ENCODE measurements at regions not wholly inside any gene's neighbourhood (a gene's known extent, or its start where the extent isn't known, plus 50 kb on each side); places are given as distances from the start of the nearest gene placed in this dataset.

DNA sequence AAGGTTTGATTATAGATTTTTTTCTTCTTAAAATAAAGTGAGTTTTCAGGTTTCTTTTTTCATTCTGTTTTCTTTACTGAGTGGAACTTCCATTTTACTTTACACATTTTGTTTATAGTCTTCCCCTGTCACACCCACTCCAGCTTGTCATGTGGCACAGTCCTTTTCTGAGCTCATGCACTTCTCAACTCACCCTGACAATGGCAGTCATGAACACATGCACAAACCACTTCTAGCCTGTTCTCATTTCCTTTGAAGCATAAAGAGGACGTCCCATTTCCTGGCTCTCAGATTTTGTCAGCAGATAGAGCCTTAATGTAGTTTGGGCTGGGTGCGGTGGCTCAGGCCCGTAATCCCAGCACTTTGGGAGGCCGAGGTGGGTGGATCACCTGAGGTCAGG lies 168.0 kb downstream of the AHSP start:
- Mint-ChIP-seq H3K36me3 (ENCODE audit: low read depth) (no peaks in the 10 kb centered on the region), H3K9me3 (peaks cover 5% of the 10 kb centered on the region), H3K27me3 (ENCODE audit: low read depth) (peaks cover 16% of the 10 kb centered on the region), H3K27ac (no peak overlapping the region), H3K4me3 (no peak overlapping the region), H3K4me1 (ENCODE audit: low read depth) (peaks cover 8% of the 10 kb centered on the region)
- DNase-seq (ENCODE audit: low spot score), result peak; percentile 48

DNA sequence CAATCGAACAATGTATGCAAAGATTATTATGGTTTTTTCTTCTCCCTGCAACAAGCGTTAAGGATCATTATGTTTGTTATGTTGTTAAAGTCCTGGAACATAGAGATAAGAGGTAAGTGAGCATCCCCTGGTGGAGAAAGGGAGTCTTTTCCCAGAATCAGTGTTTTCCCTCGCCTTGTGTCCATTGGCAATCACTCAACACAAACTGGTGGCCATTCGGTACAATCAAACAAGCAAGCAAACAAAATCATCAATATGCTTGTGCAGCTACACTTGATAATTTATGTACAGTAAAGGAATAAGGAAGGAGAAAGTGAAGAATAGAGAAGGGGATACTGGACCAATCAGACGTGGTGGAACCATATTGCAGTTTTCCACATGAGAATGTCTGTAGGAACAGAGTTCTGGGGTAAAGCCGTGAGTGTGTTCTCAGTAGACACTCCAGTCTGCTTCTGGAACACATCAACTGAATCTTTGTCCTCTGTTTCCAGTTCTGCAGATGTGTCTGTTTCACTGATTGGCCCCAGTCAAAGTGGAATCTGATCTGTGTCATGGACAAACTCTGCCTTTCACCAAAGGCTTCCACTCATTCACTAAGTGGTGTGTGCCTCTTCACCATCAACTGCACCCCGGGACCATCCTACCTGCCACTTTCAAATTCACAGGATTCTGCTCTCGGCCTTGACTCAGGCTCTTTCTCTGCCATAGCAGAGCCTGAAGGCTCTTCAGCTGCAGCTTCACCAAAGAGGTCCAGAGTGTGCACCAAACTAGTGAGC lies 169.5 kb downstream of the AHSP start:
- Mint-ChIP-seq H3K27ac (no peak overlapping the region), H3K27me3 (ENCODE audit: low read depth) (peaks cover 16% of the 10 kb centered on the region), H3K36me3 (ENCODE audit: low read depth) (peaks cover 1% of the 10 kb centered on the region), H3K4me3 (no peak overlapping the region), H3K4me1 (ENCODE audit: low read depth) (peaks cover 19% of the 10 kb centered on the region), H3K9me3 (no peaks in the 10 kb centered on the region)
- DNase-seq (ENCODE audit: low spot score), result no peak

DNA sequence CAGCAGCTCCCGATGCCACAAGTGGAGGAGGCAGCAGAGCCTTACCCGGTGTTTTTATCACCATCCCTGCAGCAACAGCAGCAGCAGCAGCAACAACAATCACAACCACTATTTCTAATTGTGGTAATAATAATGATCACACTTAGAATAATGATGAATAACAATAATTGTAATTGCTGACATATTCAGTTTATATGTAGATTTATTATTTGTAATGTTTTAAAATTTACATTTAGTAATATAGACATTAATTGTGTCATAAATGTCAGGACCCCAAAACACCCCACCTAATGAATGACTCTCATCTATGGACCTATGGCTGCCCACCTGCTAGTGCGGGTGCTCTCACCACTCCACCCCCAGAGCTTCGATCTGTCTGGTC lies 170.0 kb downstream of the AHSP start:
- peaks cover 16% of the 10 kb centered on the region for H3K27me3 Mint-ChIP-seq (ENCODE audit: low read depth)
- H3K9me3 Mint-ChIP-seq, result no peaks in the 10 kb centered on the region
- peaks cover 25% of the 10 kb centered on the region for H3K4me1 Mint-ChIP-seq (ENCODE audit: low read depth)
- no peak for DNase-seq (ENCODE audit: low spot score)
- peaks cover 7% of the 10 kb centered on the region for H3K36me3 Mint-ChIP-seq (ENCODE audit: low read depth)
- no peak overlapping the region for H3K27ac Mint-ChIP-seq
- H3K4me3 Mint-ChIP-seq, result no peak overlapping the region

DNA sequence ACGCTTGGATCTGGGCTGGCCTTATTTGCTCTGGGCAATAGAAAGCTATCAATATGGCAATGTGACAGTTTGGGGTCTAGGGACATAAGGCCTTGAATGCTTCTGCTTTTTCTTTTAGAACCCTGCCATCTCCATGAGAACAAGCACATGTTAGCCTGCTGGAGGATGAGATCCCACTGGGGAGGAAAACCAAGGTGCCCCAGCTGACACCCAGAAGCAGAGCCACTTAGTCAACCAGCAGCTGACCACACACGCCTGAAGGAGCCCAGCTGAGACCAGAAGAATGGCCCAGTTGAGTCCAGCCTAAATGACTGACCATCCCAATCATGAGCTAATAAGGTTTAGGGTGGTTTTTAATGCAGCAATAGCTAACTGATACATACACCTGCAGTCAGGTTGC lies 171.2 kb downstream of the AHSP start:
- Mint-ChIP-seq H3K4me3 (no peak overlapping the region), H3K27me3 (ENCODE audit: low read depth) (peaks cover 16% of the 10 kb centered on the region)

DNA sequence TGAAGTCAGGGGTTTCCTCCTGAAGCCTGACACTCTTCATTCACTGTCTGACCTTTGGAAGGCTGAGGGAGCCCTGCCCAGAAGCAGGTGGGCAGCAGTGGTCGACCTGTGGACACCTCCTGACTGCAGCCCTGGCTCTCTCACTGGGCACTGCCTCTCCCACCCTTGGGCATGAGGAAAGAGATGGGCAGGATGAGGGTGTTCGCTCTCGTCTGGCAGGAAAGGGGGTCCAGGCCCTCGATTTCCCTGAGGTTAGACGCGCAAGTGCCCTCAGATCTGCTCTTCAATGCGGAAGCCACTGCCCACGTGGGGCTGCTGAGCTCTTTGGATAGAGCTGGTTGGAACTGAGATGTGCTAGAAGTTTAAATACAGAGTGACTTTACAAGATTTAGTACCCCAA lies 171.9 kb downstream of the AHSP start:
- Mint-ChIP-seq H3K27ac (no peak overlapping the region), H3K4me1 (ENCODE audit: low read depth) (peaks cover 26% of the 10 kb centered on the region), H3K9me3 (no peaks in the 10 kb centered on the region), H3K27me3 (ENCODE audit: low read depth) (peaks cover 16% of the 10 kb centered on the region), H3K4me3 (peak overlapping the region; percentile 39), H3K36me3 (ENCODE audit: low read depth) (peaks cover 22% of the 10 kb centered on the region)
- no peak for DNase-seq (ENCODE audit: low spot score)

More for the DNA sequence above, 171.2 kb downstream of the AHSP start:
- Mint-ChIP-seq H3K9me3 (no peaks in the 10 kb centered on the region), H3K36me3 (ENCODE audit: low read depth) (peaks cover 18% of the 10 kb centered on the region), H3K27ac (no peak overlapping the region), H3K4me1 (ENCODE audit: low read depth) (peaks cover 26% of the 10 kb centered on the region)
- DNase-seq (ENCODE audit: low spot score), result no peak

DNA sequence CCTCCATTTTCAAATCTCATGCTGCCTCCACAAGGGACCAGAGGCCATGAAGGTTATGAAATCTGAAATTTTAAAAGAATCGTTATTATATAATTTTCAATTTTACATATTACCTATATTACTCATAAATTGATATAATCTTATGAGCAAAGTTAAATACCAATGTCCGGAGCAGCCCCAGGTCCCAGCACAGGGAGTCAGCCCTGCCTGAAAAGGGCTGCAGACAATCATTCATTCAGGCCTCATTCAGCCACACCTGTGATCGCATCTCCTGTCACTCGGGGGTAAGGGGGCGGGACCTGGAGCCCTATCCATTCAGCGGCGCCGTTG lies 172.5 kb downstream of the AHSP start:
- no peak for DNase-seq (ENCODE audit: low spot score)
- Mint-ChIP-seq H3K36me3 (ENCODE audit: low read depth) (peaks cover 27% of the 10 kb centered on the region), H3K9me3 (no peaks in the 10 kb centered on the region), H3K4me3 (peak overlapping the region; percentile 75), H3K4me1 (ENCODE audit: low read depth) (peaks cover 26% of the 10 kb centered on the region), H3K27ac (peak overlapping the region; percentile 76), H3K27me3 (ENCODE audit: low read depth) (peaks cover 16% of the 10 kb centered on the region)

DNA sequence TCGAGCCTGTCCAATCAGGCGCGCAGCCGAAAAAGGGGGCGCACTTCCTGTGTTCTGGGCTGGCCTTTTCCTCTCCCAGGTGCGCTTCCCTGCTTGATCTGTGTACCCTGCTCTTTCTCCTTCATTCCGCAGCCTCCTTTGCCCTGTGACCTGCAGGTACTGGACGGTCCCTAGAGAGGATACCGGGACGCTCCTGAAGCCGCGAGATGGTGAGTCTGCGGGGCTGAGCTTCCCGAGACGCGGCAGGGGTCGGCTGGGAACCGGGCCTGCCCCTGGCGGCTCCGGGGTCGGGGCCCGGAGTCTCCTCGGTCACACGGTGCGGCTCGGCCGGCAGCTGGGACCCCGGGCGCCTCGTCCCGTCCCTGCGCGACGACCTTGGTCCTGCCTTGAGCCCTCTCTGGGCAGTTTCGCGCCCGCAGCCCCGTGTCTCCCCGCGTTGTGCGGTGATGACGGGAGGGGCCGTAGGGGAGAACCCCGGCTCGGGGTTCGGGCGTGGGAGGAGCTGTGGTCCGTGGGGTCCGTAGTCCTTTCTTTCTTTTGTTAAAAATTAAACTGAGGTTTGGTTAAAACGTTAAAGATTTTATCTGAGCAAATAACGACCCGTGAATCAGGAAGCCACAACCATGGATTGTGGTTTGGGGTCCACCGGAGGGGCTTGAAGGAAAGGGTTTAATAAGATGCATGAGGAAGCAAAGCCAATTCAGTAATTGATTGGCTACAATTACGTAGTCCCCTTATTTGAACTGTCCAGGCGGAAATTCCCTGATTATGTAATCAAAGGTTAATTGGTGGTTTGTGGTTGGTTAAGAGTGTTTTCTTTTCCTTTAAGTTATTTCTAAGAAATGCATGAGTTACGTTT lies 172.8 kb upstream of the ZNF267 start:
- Mint-ChIP-seq H3K27me3 (ENCODE audit: low read depth) (peaks cover 16% of the 10 kb centered on the region), H3K9me3 (no peaks in the 10 kb centered on the region), H3K36me3 (ENCODE audit: low read depth) (peaks cover 28% of the 10 kb centered on the region), H3K4me1 (ENCODE audit: low read depth) (peaks cover 26% of the 10 kb centered on the region), H3K4me3 (peak overlapping the region; percentile 92), H3K27ac (peak overlapping the region; percentile 87)
- peak; percentile 70 for DNase-seq (ENCODE audit: low spot score)

DNA sequence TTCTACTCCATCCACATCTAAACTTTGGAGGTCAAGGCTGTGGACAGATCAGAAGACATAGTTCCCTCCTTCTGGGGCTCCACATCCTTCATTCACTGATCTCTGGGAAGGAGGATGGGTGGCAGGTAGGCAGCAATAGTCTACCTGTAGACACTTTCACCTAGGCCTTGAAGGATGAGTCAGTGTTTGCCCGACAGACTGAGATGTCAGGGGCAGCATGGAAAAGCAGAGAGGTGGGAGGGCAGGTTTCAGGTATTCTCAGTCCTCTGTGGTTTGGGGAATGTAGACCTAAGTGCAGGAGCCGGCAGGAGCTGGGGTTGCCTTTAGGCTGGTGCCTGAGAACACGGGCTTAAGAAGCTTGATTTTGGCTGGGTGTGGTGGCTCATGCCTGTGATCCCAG lies 171.9 kb upstream of the ZNF267 start:
- H3K4me3 Mint-ChIP-seq, result peak overlapping the region; percentile 92
- no peaks in the 10 kb centered on the region for H3K9me3 Mint-ChIP-seq
- no peak for DNase-seq (ENCODE audit: low spot score)
- H3K36me3 Mint-ChIP-seq (ENCODE audit: low read depth), result peaks cover 30% of the 10 kb centered on the region
- H3K4me1 Mint-ChIP-seq (ENCODE audit: low read depth), result peaks cover 23% of the 10 kb centered on the region
- H3K27ac Mint-ChIP-seq, result peak overlapping the region; percentile 70
- peaks cover 16% of the 10 kb centered on the region for H3K27me3 Mint-ChIP-seq (ENCODE audit: low read depth)

DNA sequence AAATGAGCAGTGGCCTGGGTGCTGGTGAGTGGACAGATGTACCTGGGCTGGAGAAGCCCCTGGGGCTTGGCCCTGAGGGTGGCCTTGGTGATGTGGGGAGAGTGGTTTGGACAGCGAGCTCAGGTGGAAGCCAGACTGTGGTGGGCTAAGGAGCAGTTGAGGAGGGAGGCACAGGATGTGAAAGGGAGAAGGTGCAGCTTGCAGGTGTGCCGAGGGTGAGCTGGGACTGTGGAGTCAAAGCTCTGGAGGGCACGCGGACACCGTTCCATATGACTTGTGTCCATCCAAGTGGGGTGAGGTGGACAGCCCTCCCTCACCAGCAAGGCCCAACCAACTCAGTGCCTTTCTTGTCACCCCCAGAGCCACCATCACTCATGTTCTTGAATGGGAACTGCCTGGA lies 170.8 kb upstream of the ZNF267 start:
- Mint-ChIP-seq H3K4me3 (no peak overlapping the region), H3K27ac (no peak overlapping the region), H3K4me1 (ENCODE audit: low read depth) (peaks cover 19% of the 10 kb centered on the region), H3K9me3 (no peaks in the 10 kb centered on the region), H3K27me3 (ENCODE audit: low read depth) (peaks cover 9% of the 10 kb centered on the region), H3K36me3 (ENCODE audit: low read depth) (peaks cover 35% of the 10 kb centered on the region)
- DNase-seq (ENCODE audit: low spot score), result no peak

DNA sequence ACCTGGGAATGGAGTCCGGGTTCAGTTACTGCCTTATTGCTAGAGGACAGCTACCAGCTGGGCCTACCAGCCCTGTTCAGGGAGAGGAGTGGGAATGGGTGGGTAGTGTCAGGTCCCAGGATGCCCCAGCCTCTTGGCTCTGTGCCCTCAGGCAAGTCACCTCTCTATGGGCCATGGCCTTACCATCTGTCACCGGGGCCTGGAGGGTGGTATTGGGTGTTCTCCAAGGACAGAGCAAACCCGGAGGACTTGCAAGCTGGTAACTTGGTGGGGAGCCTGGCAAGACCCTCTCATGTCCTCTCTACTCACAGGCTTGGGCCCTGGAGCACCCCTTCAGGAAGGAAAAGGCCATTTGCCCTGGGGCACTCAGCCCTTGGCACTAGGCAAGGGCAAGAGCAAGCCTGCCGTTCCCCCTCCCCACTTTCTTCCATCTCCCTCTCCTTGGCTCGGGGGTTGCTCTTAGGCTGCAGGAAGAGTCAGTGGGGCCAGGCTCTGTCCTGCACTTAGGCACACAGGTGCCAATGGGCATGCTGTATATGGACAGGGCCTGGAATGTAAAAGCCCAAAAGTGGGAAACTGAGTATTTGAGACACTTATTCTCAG lies 170.0 kb upstream of the ZNF267 start:
- DNase-seq (ENCODE audit: low spot score), result no peak
- Mint-ChIP-seq H3K27ac (no peak overlapping the region), H3K27me3 (ENCODE audit: low read depth) (peaks cover 4% of the 10 kb centered on the region), H3K9me3 (no peaks in the 10 kb centered on the region), H3K4me3 (no peak overlapping the region), H3K36me3 (ENCODE audit: low read depth) (peaks cover 37% of the 10 kb centered on the region), H3K4me1 (ENCODE audit: low read depth) (peaks cover 22% of the 10 kb centered on the region)

DNA sequence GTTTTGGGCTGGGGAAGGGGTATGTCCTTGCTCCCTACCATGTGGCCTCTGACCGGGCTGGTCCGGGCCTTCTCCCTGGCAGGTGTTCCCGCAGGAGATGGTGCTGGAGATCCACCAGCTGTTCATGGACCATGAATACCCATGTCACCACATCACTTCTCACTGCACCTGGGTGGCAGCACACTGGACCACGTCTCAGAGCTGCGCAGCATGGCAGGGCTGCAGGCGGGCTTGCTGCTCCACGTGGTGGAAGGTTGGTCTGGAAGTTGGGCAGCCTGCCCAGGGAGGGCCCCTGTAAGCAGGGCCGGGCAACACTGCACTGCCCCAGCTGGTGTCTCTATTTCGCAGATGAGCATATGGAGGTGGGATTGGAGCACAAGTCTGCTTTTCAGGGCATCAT lies 169.5 kb upstream of the ZNF267 start:
- peaks cover 24% of the 10 kb centered on the region for H3K4me1 Mint-ChIP-seq (ENCODE audit: low read depth)
- peaks cover 41% of the 10 kb centered on the region for H3K36me3 Mint-ChIP-seq (ENCODE audit: low read depth)
- H3K27ac Mint-ChIP-seq, result no peak overlapping the region
- no peak for DNase-seq (ENCODE audit: low spot score)
- H3K4me3 Mint-ChIP-seq, result no peak overlapping the region
- no peaks in the 10 kb centered on the region for H3K9me3 Mint-ChIP-seq
- peaks cover 4% of the 10 kb centered on the region for H3K27me3 Mint-ChIP-seq (ENCODE audit: low read depth)

DNA sequence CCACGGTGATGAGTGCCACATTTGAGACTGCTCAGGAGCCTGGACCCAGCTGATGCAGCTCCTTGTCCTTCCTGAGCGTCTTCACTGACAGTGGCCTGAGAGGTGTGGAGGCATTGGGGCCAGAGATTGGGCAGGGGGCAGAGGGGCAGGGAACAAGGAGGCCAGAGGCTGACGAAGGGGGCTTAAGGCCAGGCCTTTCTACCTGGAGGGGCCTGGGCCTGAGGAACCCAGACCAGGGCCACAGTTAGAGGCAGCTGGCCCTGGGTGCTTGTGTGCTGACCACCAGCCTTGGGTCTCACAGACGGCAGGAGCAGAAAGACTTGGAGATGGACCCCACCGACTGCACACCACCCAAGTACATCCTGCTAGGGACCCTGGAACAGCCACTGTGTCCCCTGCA lies 168.2 kb upstream of the ZNF267 start:
- no peak for DNase-seq (ENCODE audit: low spot score)
- no peaks in the 10 kb centered on the region for H3K9me3 Mint-ChIP-seq
- peaks cover 24% of the 10 kb centered on the region for H3K4me1 Mint-ChIP-seq (ENCODE audit: low read depth)
- H3K4me3 Mint-ChIP-seq, result no peak overlapping the region
- H3K27ac Mint-ChIP-seq, result no peak overlapping the region
- H3K27me3 Mint-ChIP-seq (ENCODE audit: low read depth), result no peaks in the 10 kb centered on the region
- H3K36me3 Mint-ChIP-seq (ENCODE audit: low read depth), result peaks cover 47% of the 10 kb centered on the region

DNA sequence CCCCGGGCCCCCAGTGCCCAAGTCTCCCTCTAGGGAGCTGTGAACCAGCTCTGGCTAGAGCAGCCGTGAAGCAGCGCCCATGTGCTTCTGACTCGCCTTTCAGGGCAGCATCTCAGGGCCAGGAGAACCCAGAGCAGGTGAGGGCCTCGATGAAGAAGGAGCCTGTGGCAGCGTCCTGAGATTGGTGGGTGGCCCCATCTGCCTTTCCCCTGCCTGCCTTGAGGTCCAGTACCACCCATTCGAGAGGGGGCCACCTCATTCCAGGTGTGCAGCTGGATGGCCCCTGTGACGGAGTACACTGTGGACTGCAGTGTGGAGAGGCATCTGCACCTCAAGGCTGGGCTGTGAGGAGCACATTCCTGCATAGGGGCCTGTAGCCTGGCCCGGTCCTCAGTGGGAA lies 167.3 kb upstream of the ZNF267 start:
- no peaks in the 10 kb centered on the region for H3K27me3 Mint-ChIP-seq (ENCODE audit: low read depth)
- H3K36me3 Mint-ChIP-seq (ENCODE audit: low read depth), result peaks cover 47% of the 10 kb centered on the region
- H3K27ac Mint-ChIP-seq, result no peak overlapping the region
- H3K4me1 Mint-ChIP-seq (ENCODE audit: low read depth), result peaks cover 18% of the 10 kb centered on the region
- no peak for DNase-seq (ENCODE audit: low spot score)
- no peak overlapping the region for H3K4me3 Mint-ChIP-seq
- no peaks in the 10 kb centered on the region for H3K9me3 Mint-ChIP-seq

DNA sequence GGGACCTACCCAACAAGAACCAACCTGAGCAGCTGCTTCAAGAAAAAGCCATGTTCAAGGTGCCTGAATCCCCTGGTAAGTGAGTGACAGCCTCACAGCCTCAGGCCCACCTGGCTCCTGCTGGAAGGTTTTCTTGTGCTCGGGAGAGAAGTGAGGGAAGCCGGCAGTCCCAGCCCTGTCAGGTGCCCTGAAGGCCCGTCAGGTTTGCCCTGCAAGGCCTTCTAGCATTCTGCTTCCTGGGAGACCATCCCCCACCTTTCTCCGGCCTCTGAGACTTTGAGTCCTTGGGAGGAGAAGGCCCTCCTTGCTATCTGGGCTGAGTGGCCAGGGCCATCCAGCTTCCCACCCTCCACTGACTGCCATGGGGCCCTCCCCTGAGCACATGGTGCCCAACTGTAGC lies 166.7 kb upstream of the ZNF267 start:
- Mint-ChIP-seq H3K4me3 (no peak overlapping the region), H3K4me1 (ENCODE audit: low read depth) (peaks cover 13% of the 10 kb centered on the region), H3K27ac (no peak overlapping the region), H3K36me3 (ENCODE audit: low read depth) (peaks cover 47% of the 10 kb centered on the region), H3K9me3 (no peaks in the 10 kb centered on the region), H3K27me3 (ENCODE audit: low read depth) (no peaks in the 10 kb centered on the region)
- no peak for DNase-seq (ENCODE audit: low spot score)

All from T-helper 2 cell treated with Interferon-gamma antibody and Interleukin-4, amounts not matched to agents 5 μg/mL and 100 μg/mL, for 36 hours (primary cell).